Retinal pigment epithelial cell (primary cell): ENCODE measurements at regions not wholly inside any gene's neighbourhood (a gene's known extent, or its start where the extent isn't known, plus 50 kb on each side); places are given as distances from the start of the nearest gene placed in this dataset.

Experiments used
- DNase-seq: peaks from one replicate; pipeline ENCODE4 v3.0.0-alpha.2; 2010; ENCODE audit warnings: low read depth
- H3K4me3 ChIP-seq: 2 replicates; pipeline ENCODE4 v1.5.1; 2011; ENCODE audit warnings: mild to moderate bottlenecking, low read length, control low read depth, moderate library complexity
- TF ChIP-seq, protein P1 (sequence below): conservative IDR thresholded peaks from 2 replicates; pipeline ENCODE4 v1.5.1; 2011; ENCODE audit warnings: low read depth, low read length, control low read depth, inconsistent platforms

DNA sequence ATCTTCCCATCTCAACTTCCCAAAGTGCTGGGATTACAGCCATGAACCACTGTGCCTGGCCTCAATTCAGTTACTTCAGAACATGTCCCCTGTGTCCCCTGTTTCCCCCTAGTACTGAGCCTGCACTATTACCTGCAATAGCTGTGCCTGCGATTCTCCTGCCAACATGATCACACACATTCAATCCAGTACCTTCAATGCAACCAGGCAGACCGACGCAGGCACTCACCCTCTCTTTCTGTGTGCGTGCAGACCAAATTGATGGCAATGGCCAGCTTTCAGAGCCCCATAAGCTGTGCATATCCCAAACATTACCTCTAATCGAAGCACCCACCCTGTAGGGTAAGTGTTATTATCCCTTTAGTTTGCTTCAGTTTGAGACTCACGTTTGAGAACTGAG is 73.0 kb upstream of the EPHB3 start:
- TF ChIP-seq, protein P1, sequence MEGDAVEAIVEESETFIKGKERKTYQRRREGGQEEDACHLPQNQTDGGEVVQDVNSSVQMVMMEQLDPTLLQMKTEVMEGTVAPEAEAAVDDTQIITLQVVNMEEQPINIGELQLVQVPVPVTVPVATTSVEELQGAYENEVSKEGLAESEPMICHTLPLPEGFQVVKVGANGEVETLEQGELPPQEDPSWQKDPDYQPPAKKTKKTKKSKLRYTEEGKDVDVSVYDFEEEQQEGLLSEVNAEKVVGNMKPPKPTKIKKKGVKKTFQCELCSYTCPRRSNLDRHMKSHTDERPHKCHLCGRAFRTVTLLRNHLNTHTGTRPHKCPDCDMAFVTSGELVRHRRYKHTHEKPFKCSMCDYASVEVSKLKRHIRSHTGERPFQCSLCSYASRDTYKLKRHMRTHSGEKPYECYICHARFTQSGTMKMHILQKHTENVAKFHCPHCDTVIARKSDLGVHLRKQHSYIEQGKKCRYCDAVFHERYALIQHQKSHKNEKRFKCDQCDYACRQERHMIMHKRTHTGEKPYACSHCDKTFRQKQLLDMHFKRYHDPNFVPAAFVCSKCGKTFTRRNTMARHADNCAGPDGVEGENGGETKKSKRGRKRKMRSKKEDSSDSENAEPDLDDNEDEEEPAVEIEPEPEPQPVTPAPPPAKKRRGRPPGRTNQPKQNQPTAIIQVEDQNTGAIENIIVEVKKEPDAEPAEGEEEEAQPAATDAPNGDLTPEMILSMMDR, result no peak
- H3K4me3 ChIP-seq, result no peak overlapping the region
- no peak for DNase-seq

GRCh38 chr3:184489268-184489841 is 72.2 kb upstream of the EPHB3 start:
- TF ChIP-seq, protein P1, result no peak
- no peak overlapping the region for H3K4me3 ChIP-seq
- DNase-seq, result no peak

DNA sequence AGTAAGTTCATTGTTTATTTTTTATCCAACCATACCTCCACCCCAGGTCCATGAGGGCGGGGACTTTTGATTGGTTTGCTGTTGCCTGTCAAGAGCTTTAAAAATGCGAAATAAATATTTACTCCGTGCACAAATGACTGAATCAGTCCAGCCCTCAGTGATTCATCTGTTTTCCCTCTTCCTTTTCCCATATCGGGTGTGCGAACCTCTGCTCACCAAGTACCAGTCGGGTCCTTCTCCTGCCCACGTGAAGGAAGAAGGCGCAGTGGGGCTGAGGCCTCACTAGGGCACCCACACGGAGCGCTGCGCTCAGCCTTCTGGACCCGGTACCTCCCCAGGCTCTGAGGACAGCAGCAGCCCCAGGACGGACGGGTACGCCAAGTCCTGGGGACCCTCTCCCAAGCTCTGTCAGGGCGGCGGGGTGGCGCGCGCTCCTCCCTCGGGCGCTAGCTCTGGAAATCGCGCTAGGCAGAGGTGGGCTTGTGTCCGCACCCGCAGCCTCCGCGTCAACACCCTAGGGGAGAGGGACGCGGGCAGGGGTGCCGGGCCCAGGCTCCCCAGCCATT is 70.5 kb upstream of the EPHB3 start:
- H3K4me3 ChIP-seq, result no peak overlapping the region
- TF ChIP-seq, protein P1, result no peak
- no peak for DNase-seq

- no peak overlapping the region for H3K4me3 ChIP-seq
- TF ChIP-seq, protein P1, result no peak
Measured at GRCh38 chr3:184491867-184492615, 69.5 kb upstream of the EPHB3 start.

DNA sequence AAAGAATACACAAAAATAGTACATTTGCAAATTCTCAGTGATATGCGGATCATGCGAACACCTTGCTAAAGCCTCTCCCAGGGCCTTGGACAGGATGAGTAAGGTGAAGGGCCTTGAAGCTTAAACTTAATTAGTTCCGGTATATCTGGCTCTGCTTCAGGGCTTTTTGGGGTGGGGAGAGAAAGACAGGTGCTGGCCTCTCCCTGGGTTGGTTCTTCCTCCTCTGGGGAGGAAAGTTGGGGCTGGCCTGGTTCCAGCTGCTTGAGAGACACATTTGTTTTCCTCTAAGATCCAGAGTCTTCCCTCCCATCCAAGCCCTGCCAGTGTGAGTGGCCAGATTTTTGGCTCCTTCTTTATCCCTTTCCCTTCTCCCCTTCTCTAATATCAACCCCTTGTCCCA is 64.7 kb upstream of the EPHB3 start:
- TF ChIP-seq, protein P1, result no peak
- H3K4me3 ChIP-seq, result no peak overlapping the region
- DNase-seq, result no peak

More at GRCh38 chr3:184491867-184492615, 69.5 kb upstream of the EPHB3 start:
- DNase-seq, result no peak

DNA sequence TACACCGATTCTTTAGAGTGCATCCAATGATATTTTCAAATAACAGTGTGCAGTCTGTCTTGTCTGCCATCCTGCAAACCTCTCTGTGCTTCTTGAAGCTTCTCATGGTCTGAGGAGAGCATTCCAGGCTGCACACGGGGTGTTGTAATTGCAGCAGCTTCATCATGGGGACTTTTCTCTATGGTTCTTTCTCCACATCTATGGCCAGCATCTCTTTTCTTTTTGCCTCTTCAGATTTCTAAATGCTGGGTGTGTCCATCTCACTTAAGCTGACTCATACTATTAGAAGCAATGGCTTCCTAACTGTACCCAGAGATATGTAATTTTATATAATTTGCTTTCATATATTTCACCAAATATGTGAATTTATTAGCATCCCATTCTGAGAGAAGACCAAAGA is 63.8 kb upstream of the EPHB3 start:
- no peak for DNase-seq
- TF ChIP-seq, protein P1, result no peak
- no peak overlapping the region for H3K4me3 ChIP-seq
